ENCODE measurements at regions not wholly inside any gene's neighbourhood (a gene's known extent, or its start where the extent isn't known, plus 50 kb on each side); places are given as distances from the start of the nearest gene placed in this dataset.

DNA sequence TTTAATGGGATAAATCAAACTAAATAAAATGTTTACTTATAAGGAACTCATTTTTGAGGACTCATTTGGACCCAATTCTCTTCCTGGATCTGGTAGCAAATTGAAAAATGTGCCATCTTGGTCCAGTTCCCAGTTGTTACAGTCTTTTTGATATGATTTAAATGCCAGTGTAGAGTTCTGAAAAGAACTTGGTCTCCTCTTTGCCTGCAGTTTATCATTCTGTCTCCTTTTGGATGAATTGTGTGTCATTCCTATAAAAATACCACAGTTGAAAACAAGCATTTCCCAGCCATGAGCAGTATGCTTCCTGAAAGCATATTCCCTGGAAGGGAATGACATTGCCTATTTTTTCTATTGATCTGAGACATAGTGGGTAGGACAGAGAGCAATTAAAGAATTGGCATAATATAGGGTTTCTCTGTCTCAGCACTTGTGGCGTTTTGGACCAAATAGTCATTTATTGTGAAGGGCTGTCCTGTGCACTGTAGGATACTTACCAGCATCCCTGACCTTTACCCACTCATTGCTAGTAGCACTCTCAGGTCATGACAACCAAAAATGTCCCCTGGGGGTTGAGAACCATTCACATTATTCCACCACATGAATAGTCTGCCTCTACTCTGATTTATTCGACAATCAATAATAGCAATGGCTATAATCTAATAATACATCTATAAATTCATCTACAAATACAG is 181.8 kb downstream of the NXNL2 start:
- TF ChIP-seq, protein P1, sequence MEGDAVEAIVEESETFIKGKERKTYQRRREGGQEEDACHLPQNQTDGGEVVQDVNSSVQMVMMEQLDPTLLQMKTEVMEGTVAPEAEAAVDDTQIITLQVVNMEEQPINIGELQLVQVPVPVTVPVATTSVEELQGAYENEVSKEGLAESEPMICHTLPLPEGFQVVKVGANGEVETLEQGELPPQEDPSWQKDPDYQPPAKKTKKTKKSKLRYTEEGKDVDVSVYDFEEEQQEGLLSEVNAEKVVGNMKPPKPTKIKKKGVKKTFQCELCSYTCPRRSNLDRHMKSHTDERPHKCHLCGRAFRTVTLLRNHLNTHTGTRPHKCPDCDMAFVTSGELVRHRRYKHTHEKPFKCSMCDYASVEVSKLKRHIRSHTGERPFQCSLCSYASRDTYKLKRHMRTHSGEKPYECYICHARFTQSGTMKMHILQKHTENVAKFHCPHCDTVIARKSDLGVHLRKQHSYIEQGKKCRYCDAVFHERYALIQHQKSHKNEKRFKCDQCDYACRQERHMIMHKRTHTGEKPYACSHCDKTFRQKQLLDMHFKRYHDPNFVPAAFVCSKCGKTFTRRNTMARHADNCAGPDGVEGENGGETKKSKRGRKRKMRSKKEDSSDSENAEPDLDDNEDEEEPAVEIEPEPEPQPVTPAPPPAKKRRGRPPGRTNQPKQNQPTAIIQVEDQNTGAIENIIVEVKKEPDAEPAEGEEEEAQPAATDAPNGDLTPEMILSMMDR (CRISPR knock-in tag; IDR thresholded peaks at IDR 0.05), result no peak
- TF ChIP-seq ZNF563 (CRISPR knock-in tag; IDR thresholded peaks at IDR 0.05), result no peak
- no peak for TF ChIP-seq ZKSCAN5 (CRISPR knock-in tag; IDR thresholded peaks at IDR 0.05)
- TF ChIP-seq FOXA3 (CRISPR knock-in tag; IDR thresholded peaks at IDR 0.05), result no peak
- no peak for TF ChIP-seq ZNF83 (CRISPR knock-in tag; IDR thresholded peaks at IDR 0.05; ENCODE audit: borderline replicate concordance)
- no peak for TF ChIP-seq ZNF296 (CRISPR knock-in tag; conservative IDR thresholded peaks at IDR 0.05)
- no peak for TF ChIP-seq CBX1 (IDR thresholded peaks at IDR 0.05; ENCODE audit: low read depth)
- TF ChIP-seq, protein P2, sequence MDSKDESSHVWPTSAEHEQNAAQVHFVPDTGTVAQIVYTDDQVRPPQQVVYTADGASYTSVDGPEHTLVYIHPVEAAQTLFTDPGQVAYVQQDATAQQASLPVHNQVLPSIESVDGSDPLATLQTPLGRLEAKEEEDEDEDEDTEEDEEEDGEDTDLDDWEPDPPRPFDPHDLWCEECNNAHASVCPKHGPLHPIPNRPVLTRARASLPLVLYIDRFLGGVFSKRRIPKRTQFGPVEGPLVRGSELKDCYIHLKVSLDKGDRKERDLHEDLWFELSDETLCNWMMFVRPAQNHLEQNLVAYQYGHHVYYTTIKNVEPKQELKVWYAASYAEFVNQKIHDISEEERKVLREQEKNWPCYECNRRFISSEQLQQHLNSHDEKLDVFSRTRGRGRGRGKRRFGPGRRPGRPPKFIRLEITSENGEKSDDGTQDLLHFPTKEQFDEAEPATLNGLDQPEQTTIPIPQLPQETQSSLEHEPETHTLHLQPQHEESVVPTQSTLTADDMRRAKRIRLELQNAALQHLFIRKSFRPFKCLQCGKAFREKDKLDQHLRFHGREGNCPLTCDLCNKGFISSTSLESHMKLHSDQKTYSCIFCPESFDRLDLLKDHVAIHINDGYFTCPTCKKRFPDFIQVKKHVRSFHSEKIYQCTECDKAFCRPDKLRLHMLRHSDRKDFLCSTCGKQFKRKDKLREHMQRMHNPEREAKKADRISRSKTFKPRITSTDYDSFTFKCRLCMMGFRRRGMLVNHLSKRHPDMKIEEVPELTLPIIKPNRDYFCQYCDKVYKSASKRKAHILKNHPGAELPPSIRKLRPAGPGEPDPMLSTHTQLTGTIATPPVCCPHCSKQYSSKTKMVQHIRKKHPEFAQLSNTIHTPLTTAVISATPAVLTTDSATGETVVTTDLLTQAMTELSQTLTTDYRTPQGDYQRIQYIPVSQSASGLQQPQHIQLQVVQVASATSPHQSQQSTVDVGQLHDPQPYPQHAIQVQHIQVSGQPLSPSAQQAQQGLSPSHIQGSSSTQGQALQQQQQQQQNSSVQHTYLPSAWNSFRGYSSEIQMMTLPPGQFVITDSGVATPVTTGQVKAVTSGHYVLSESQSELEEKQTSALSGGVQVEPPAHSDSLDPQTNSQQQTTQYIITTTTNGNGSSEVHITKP (CRISPR knock-in tag; IDR thresholded peaks at IDR 0.05; ENCODE audit: low read depth), result no peak
